ENCODE measurements at regions not wholly inside any gene's neighbourhood (a gene's known extent, or its start where the extent isn't known, plus 50 kb on each side); places are given as distances from the start of the nearest gene placed in this dataset.

GRCh38 chr14:106038263-106038662 lies 511.9 kb downstream of the TMEM121 start:
- H3K4me3 ChIP-seq (ENCODE audit: low read depth, low read length) = no peak overlapping the region
- TF ChIP-seq CTCF (IDR thresholded peaks at IDR 0.05; ENCODE audit: low read depth, low read length) = no peak

- no peak for TF ChIP-seq CTCF (IDR thresholded peaks at IDR 0.05; ENCODE audit: low read depth, low read length)
- no peak overlapping the region for H3K4me3 ChIP-seq (ENCODE audit: low read depth, low read length)
Observed at GRCh38 chr14:106039400-106039799, 513.0 kb downstream of the TMEM121 start.

- no peak for TF ChIP-seq CTCF (IDR thresholded peaks at IDR 0.05; ENCODE audit: low read depth, low read length)
- H3K4me3 ChIP-seq (ENCODE audit: low read depth, low read length) = no peak overlapping the region
Observed at GRCh38 chr14:106044515-106044914, 518.1 kb downstream of the TMEM121 start.

GRCh38 chr14:106044949-106045596 lies 518.7 kb downstream of the TMEM121 start:
- no peak for TF ChIP-seq CTCF (IDR thresholded peaks at IDR 0.05; ENCODE audit: low read depth, low read length)

DNA sequence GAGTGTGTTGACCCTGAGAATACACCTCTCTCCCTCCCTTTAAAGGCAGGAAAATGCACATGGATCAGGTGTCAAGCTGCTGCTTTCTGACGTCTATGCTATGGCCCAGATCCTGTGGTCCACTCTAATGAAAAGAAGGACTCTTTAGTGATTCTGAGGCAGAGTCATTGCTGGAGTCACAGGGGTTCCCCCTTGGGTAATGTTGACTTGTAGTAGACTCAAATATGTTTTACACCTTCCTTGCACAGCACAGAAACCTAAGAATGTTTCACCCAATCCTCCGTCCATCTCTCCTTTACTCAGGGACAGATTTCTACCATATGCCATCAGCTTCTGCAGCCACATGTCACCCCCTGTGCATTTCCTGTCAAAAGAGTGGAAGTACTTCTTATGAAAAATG lies 525.4 kb downstream of the TMEM121 start:
- no peak for TF ChIP-seq CTCF (IDR thresholded peaks at IDR 0.05; ENCODE audit: low read depth, low read length)
- no peak overlapping the region for H3K4me3 ChIP-seq (ENCODE audit: low read depth, low read length)

More at GRCh38 chr14:106044949-106045596, 518.7 kb downstream of the TMEM121 start:
- no peak overlapping the region for H3K4me3 ChIP-seq (ENCODE audit: low read depth, low read length)

DNA sequence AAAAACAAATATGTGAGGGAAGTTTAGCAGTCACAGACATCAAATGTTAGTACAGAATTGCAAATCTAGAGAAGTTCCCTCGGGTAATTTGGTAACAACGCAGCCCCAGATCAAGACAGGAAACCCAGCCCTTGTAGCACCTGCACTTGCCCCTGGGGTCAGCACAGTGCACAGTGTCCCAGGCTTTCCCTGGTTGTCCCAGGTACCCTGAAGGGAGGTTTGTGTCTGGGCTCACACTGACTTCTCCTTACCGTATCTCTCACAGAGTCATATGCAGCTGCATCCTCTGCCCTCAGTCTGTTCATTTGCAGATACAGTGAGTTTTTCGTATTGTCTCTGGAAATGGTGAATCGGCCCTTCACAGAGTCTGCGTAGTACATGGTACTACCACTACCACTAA lies 528.9 kb downstream of the TMEM121 start:
- no peak for TF ChIP-seq CTCF (IDR thresholded peaks at IDR 0.05; ENCODE audit: low read depth, low read length)
- H3K4me3 ChIP-seq (ENCODE audit: low read depth, low read length) = no peak overlapping the region

GRCh38 chr14:106058342-106058741 lies 532.0 kb downstream of the TMEM121 start:
- no peak for TF ChIP-seq CTCF (IDR thresholded peaks at IDR 0.05; ENCODE audit: low read depth, low read length)
- no peak overlapping the region for H3K4me3 ChIP-seq (ENCODE audit: low read depth, low read length)
